ENCODE measurements at regions not wholly inside any gene's neighbourhood (a gene's known extent, or its start where the extent isn't known, plus 50 kb on each side); places are given as distances from the start of the nearest gene placed in this dataset.

GRCh38 chr14:42480255-42480654 is 873.6 kb downstream of the LRFN5 start:
- no peak for TF ChIP-seq POLR2A (IDR thresholded peaks at IDR 0.05; ENCODE audit: low read depth)
- TF ChIP-seq CTCF (IDR thresholded peaks at IDR 0.05): no peak
